ENCODE measurements at regions not wholly inside any gene's neighbourhood (a gene's known extent, or its start where the extent isn't known, plus 50 kb on each side); places are given as distances from the start of the nearest gene placed in this dataset.

GRCh38 chr7:10022957-10023356 lies 950.7 kb upstream of the PHF14 start:
- H3K4me3 Mint-ChIP-seq = no peak overlapping the region
- H3K27ac Mint-ChIP-seq = no peak overlapping the region
- no peaks in the 10 kb centered on the region for H3K36me3 Mint-ChIP-seq (ENCODE audit: low read depth)
- H3K9me3 Mint-ChIP-seq = peaks cover 3% of the 10 kb centered on the region
- DNase-seq = no peak
- no peaks in the 10 kb centered on the region for H3K4me1 Mint-ChIP-seq (ENCODE audit: low read depth)
- no peaks in the 10 kb centered on the region for H3K27me3 Mint-ChIP-seq

GRCh38 chr7:10034843-10035556 lies 938.7 kb upstream of the PHF14 start:
- H3K36me3 Mint-ChIP-seq (ENCODE audit: low read depth) = no peaks in the 10 kb centered on the region
- no peaks in the 10 kb centered on the region for H3K27me3 Mint-ChIP-seq
- H3K9me3 Mint-ChIP-seq = no peaks in the 10 kb centered on the region
- H3K4me3 Mint-ChIP-seq = no peak overlapping the region
- H3K27ac Mint-ChIP-seq = no peak overlapping the region
- DNase-seq = no peak
- no peaks in the 10 kb centered on the region for H3K4me1 Mint-ChIP-seq (ENCODE audit: low read depth)

- Mint-ChIP-seq H3K36me3 (ENCODE audit: low read depth) (no peaks in the 10 kb centered on the region), H3K4me3 (no peak overlapping the region), H3K9me3 (no peaks in the 10 kb centered on the region), H3K4me1 (ENCODE audit: low read depth) (no peaks in the 10 kb centered on the region), H3K27ac (no peak overlapping the region), H3K27me3 (no peaks in the 10 kb centered on the region)
- no peak for DNase-seq
Measured at GRCh38 chr7:10036693-10037092, 937.0 kb upstream of the PHF14 start.

GRCh38 chr7:10038351-10038750 lies 935.3 kb upstream of the PHF14 start:
- no peak for DNase-seq
- Mint-ChIP-seq H3K4me1 (ENCODE audit: low read depth) (no peaks in the 10 kb centered on the region), H3K9me3 (peaks cover under 1% of the 10 kb centered on the region), H3K4me3 (no peak overlapping the region), H3K27me3 (no peaks in the 10 kb centered on the region), H3K27ac (no peak overlapping the region), H3K36me3 (ENCODE audit: low read depth) (no peaks in the 10 kb centered on the region)

GRCh38 chr7:10040674-10041073 lies 933.0 kb upstream of the PHF14 start:
- Mint-ChIP-seq H3K27ac (no peak overlapping the region), H3K27me3 (no peaks in the 10 kb centered on the region), H3K4me3 (no peak overlapping the region), H3K9me3 (peaks cover 6% of the 10 kb centered on the region), H3K36me3 (ENCODE audit: low read depth) (no peaks in the 10 kb centered on the region), H3K4me1 (ENCODE audit: low read depth) (no peaks in the 10 kb centered on the region)
- DNase-seq = no peak

- peaks cover 7% of the 10 kb centered on the region for H3K9me3 Mint-ChIP-seq
- no peaks in the 10 kb centered on the region for H3K4me1 Mint-ChIP-seq (ENCODE audit: low read depth)
- no peak overlapping the region for H3K4me3 Mint-ChIP-seq
- no peaks in the 10 kb centered on the region for H3K36me3 Mint-ChIP-seq (ENCODE audit: low read depth)
- no peak for DNase-seq
- no peak overlapping the region for H3K27ac Mint-ChIP-seq
- no peaks in the 10 kb centered on the region for H3K27me3 Mint-ChIP-seq
Measured at GRCh38 chr7:10070899-10071298, 902.8 kb upstream of the PHF14 start.

- H3K4me3 Mint-ChIP-seq = no peak overlapping the region
- DNase-seq = no peak
- no peaks in the 10 kb centered on the region for H3K27me3 Mint-ChIP-seq
- no peaks in the 10 kb centered on the region for H3K9me3 Mint-ChIP-seq
- no peaks in the 10 kb centered on the region for H3K4me1 Mint-ChIP-seq (ENCODE audit: low read depth)
- no peak overlapping the region for H3K27ac Mint-ChIP-seq
- H3K36me3 Mint-ChIP-seq (ENCODE audit: low read depth) = no peaks in the 10 kb centered on the region
Measured at GRCh38 chr7:10075866-10076265, 897.8 kb upstream of the PHF14 start.

- H3K36me3 Mint-ChIP-seq (ENCODE audit: low read depth) = no peaks in the 10 kb centered on the region
- H3K4me3 Mint-ChIP-seq = no peak overlapping the region
- H3K9me3 Mint-ChIP-seq = no peaks in the 10 kb centered on the region
- no peak overlapping the region for H3K27ac Mint-ChIP-seq
- H3K4me1 Mint-ChIP-seq (ENCODE audit: low read depth) = no peaks in the 10 kb centered on the region
- DNase-seq = no peak
- no peaks in the 10 kb centered on the region for H3K27me3 Mint-ChIP-seq
Measured at GRCh38 chr7:10076660-10077300, 896.9 kb upstream of the PHF14 start.

- no peak for DNase-seq
- H3K4me3 Mint-ChIP-seq = no peak overlapping the region
- no peaks in the 10 kb centered on the region for H3K36me3 Mint-ChIP-seq (ENCODE audit: low read depth)
- H3K27ac Mint-ChIP-seq = no peak overlapping the region
- no peaks in the 10 kb centered on the region for H3K27me3 Mint-ChIP-seq
- H3K9me3 Mint-ChIP-seq = no peaks in the 10 kb centered on the region
- H3K4me1 Mint-ChIP-seq (ENCODE audit: low read depth) = no peaks in the 10 kb centered on the region
Measured at GRCh38 chr7:10079572-10079971, 894.1 kb upstream of the PHF14 start.

- Mint-ChIP-seq H3K27me3 (no peaks in the 10 kb centered on the region), H3K9me3 (no peaks in the 10 kb centered on the region), H3K4me3 (no peak overlapping the region), H3K27ac (no peak overlapping the region), H3K36me3 (ENCODE audit: low read depth) (no peaks in the 10 kb centered on the region), H3K4me1 (ENCODE audit: low read depth) (no peaks in the 10 kb centered on the region)
- DNase-seq = no peak
Measured at GRCh38 chr7:10082896-10083295, 890.8 kb upstream of the PHF14 start.

GRCh38 chr7:10083766-10084165 lies 889.9 kb upstream of the PHF14 start:
- H3K4me1 Mint-ChIP-seq (ENCODE audit: low read depth) = no peaks in the 10 kb centered on the region
- H3K9me3 Mint-ChIP-seq = no peaks in the 10 kb centered on the region
- DNase-seq = no peak
- H3K36me3 Mint-ChIP-seq (ENCODE audit: low read depth) = no peaks in the 10 kb centered on the region
- no peak overlapping the region for H3K27ac Mint-ChIP-seq
- H3K4me3 Mint-ChIP-seq = no peak overlapping the region
- no peaks in the 10 kb centered on the region for H3K27me3 Mint-ChIP-seq

GRCh38 chr7:10085231-10085630 lies 888.4 kb upstream of the PHF14 start:
- no peaks in the 10 kb centered on the region for H3K36me3 Mint-ChIP-seq (ENCODE audit: low read depth)
- H3K27me3 Mint-ChIP-seq = no peaks in the 10 kb centered on the region
- H3K4me1 Mint-ChIP-seq (ENCODE audit: low read depth) = no peaks in the 10 kb centered on the region
- H3K9me3 Mint-ChIP-seq = no peaks in the 10 kb centered on the region
- H3K27ac Mint-ChIP-seq = no peak overlapping the region
- H3K4me3 Mint-ChIP-seq = no peak overlapping the region
- DNase-seq = no peak

GRCh38 chr7:10100572-10100971 lies 873.1 kb upstream of the PHF14 start:
- H3K27ac Mint-ChIP-seq = no peak overlapping the region

GRCh38 chr7:10101351-10101750 lies 872.3 kb upstream of the PHF14 start:
- no peaks in the 10 kb centered on the region for H3K27me3 Mint-ChIP-seq
- H3K4me1 Mint-ChIP-seq (ENCODE audit: low read depth) = no peaks in the 10 kb centered on the region
- H3K36me3 Mint-ChIP-seq (ENCODE audit: low read depth) = no peaks in the 10 kb centered on the region
- no peak overlapping the region for H3K27ac Mint-ChIP-seq
- DNase-seq = no peak
- no peaks in the 10 kb centered on the region for H3K9me3 Mint-ChIP-seq
- no peak overlapping the region for H3K4me3 Mint-ChIP-seq

More at GRCh38 chr7:10100572-10100971, 873.1 kb upstream of the PHF14 start:
- Mint-ChIP-seq H3K9me3 (no peaks in the 10 kb centered on the region), H3K27me3 (no peaks in the 10 kb centered on the region), H3K4me3 (no peak overlapping the region), H3K36me3 (ENCODE audit: low read depth) (no peaks in the 10 kb centered on the region), H3K4me1 (ENCODE audit: low read depth) (no peaks in the 10 kb centered on the region)
- DNase-seq = no peak

- Mint-ChIP-seq H3K27me3 (no peaks in the 10 kb centered on the region), H3K27ac (no peak overlapping the region), H3K4me3 (no peak overlapping the region), H3K9me3 (no peaks in the 10 kb centered on the region), H3K4me1 (ENCODE audit: low read depth) (no peaks in the 10 kb centered on the region), H3K36me3 (ENCODE audit: low read depth) (no peaks in the 10 kb centered on the region)
- DNase-seq = no peak
Measured at GRCh38 chr7:10104292-10104691, 869.4 kb upstream of the PHF14 start.

All from activated T-cell treated with anti-CD3 and anti-CD28 coated beads, Interleukin-2, amount 50 U/mL, for 24 hours (primary cell).